Gastroesophageal sphincter (tissue), 3 donors: ENCODE measurements at regions not wholly inside any gene's neighbourhood (a gene's known extent, or its start where the extent isn't known, plus 50 kb on each side); places are given as distances from the start of the nearest gene placed in this dataset.

Experiments used
- POLR2A ChIP-seq, 2 donors: fragments of 450-650 bp; IDR thresholded peaks; one replicate each; pipeline ENCODE4 v1.6.1; 2017; ENCODE audit warnings: antibody characterized with exemption in 2 of 2, mild to moderate bottlenecking in 2 of 2, moderate library complexity in 1 of 2
- TF ChIP-seq, protein P1 (sequence below), 4 experiments: fragments of 200-600 bp in 2 of 4; fragments of 450-650 bp in 2 of 4; sonication (generic) in 1 of 4; IDR thresholded peaks; one replicate each; pipeline ENCODE4 v1.5.1; 2017 to 2019; ENCODE audit warnings: antibody characterized with exemption in 4 of 4, mild to moderate bottlenecking in 2 of 4, moderate library complexity in 2 of 4

DNA sequence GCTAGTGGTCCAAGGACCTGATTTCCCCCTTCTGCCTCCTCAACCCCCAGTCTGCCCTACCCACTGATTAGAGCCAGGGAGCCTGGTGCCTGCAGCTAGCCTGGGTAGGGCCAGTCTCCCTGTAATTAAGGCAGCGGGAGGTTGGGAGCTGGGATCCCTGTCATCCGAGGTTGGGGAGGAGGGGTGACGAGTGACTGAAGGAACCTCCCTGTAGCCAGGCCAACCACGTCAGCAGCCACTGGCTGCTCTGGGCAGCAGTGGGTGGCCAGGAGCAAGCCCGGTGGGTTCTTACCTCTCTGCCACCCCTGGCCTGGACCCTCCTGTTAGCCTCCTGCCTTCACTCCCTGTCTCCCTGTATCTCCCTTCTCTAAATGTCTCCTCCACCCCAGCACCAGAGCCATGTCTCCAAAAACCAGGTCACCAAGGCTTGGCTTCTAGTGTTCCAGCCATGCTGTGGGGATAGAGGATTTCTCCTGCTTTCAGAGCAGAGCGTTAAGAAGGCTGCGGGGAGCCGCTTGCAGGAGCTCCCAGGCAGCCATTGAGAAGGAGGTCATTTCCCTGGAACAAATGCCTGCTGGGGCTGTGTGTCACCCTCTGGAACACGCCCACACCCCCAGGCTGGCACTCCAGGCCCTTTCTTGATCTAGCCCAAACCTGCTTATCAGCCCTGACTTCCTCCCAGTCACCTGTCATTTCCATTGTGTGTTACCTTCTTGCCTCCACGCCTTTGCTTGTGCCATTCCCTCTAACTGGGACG is 65.0 kb upstream of the GGTA1 start:
- TF ChIP-seq POLR2A (IDR thresholded peaks at IDR 0.05), result no peak
- TF ChIP-seq, protein P1, sequence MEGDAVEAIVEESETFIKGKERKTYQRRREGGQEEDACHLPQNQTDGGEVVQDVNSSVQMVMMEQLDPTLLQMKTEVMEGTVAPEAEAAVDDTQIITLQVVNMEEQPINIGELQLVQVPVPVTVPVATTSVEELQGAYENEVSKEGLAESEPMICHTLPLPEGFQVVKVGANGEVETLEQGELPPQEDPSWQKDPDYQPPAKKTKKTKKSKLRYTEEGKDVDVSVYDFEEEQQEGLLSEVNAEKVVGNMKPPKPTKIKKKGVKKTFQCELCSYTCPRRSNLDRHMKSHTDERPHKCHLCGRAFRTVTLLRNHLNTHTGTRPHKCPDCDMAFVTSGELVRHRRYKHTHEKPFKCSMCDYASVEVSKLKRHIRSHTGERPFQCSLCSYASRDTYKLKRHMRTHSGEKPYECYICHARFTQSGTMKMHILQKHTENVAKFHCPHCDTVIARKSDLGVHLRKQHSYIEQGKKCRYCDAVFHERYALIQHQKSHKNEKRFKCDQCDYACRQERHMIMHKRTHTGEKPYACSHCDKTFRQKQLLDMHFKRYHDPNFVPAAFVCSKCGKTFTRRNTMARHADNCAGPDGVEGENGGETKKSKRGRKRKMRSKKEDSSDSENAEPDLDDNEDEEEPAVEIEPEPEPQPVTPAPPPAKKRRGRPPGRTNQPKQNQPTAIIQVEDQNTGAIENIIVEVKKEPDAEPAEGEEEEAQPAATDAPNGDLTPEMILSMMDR (IDR thresholded peaks at IDR 0.05), result no peak
